Neural progenitor cell (in vitro differentiated cells): ENCODE measurements at regions not wholly inside any gene's neighbourhood (a gene's known extent, or its start where the extent isn't known, plus 50 kb on each side); places are given as distances from the start of the nearest gene placed in this dataset.

Source experiments
- DNase-seq: peaks from one replicate; pipeline ENCODE4 v3.0.0-alpha.2; 2016; ENCODE audit warnings: low spot score
- H2AFZ ChIP-seq: fragments of 200-600 bp; sonication (generic); replicated peaks from 2 replicates; pipeline ENCODE4 v1.6.1; 2016; ENCODE audit warnings: antibody characterized with exemption
- H3F3A ChIP-seq: fragments of 200-600 bp; sonication (generic); 2 replicates; pipeline ENCODE4 v1.6.1; 2016; ENCODE audit warnings: antibody characterized with exemption, low read depth
- H3K27ac ChIP-seq: fragments of 200-600 bp; sonication (generic); 2 replicates; pipeline ENCODE4 v1.5.1; 2016; ENCODE audit warnings: mild to moderate bottlenecking
- H3K27me3 ChIP-seq: fragments of 200-600 bp; sonication (generic); 2 replicates; pipeline ENCODE4 v1.6.1; 2016; ENCODE audit warnings: mild to moderate bottlenecking, moderate library complexity
- H3K36me3 ChIP-seq: fragments of 200-600 bp; sonication (generic); 2 replicates; pipeline ENCODE4 v1.5.1; 2016
- H3K4me1 ChIP-seq: fragments of 200-600 bp; sonication (generic); 2 replicates; pipeline ENCODE4 v1.6.1; 2016; ENCODE audit warnings: mixed run types
- H3K4me2 ChIP-seq: fragments of 200-600 bp; sonication (generic); 2 replicates; pipeline ENCODE4 v1.6.1; 2016
- H3K4me3 ChIP-seq: fragments of 200-600 bp; sonication (generic); 2 replicates; pipeline ENCODE4 v1.5.1; 2016
- H3K79me2 ChIP-seq: fragments of 200-600 bp; sonication (generic); 2 replicates; pipeline ENCODE4 v1.6.1; 2016; ENCODE audit warnings: low read depth
- H3K9ac ChIP-seq: fragments of 200-600 bp; sonication (generic); 2 replicates; pipeline ENCODE4 v1.6.1; 2016
- H3K9me3 ChIP-seq: fragments of 200-600 bp; sonication (generic); 2 replicates; pipeline ENCODE4 v1.5.1; 2016; ENCODE audit warnings: low read depth
- H4K20me1 ChIP-seq: fragments of 200-600 bp; sonication (generic); 2 replicates; pipeline ENCODE4 v1.6.1; 2016; ENCODE audit warnings: low read depth
- H3K27ac Mint-ChIP-seq: 3 replicates; pipeline ENCODE4 v1.8.0; 2021; ENCODE audit warnings: mixed read lengths
- H3K27me3 Mint-ChIP-seq: 2 replicates; pipeline ENCODE4 v1.8.0; 2022; ENCODE audit warnings: low read depth, mild to moderate bottlenecking, inconsistent platforms, moderate library complexity, mixed read lengths; ENCODE audit not compliant: insufficient read depth
- H3K36me3 Mint-ChIP-seq: 3 replicates; pipeline ENCODE4 v1.8.0; 2021; ENCODE audit warnings: mixed read lengths
- H3K4me1 Mint-ChIP-seq: 3 replicates; pipeline ENCODE4 v1.8.0; 2021; ENCODE audit warnings: mixed read lengths
- H3K4me3 Mint-ChIP-seq: 3 replicates; pipeline ENCODE4 v1.8.0; 2021; ENCODE audit warnings: mild to moderate bottlenecking, moderate library complexity, mixed read lengths
- H3K9me3 Mint-ChIP-seq: 3 replicates; pipeline ENCODE4 v1.8.0; 2020; ENCODE audit warnings: mixed read lengths
- EZH2 ChIP-seq: fragments of 200-600 bp; sonication (generic); IDR thresholded peaks from 2 replicates; pipeline ENCODE4 v1.6.1; 2017; ENCODE audit warnings: antibody characterized with exemption, mild to moderate bottlenecking, moderate library complexity
- EZH2phosphoT487 ChIP-seq: fragments of 200-600 bp; sonication (generic); IDR thresholded peaks from 2 replicates; pipeline ENCODE4 v1.6.1; 2017; ENCODE audit warnings: antibody characterized with exemption
- TF ChIP-seq, protein P1 (sequence below): fragments of 200-600 bp; sonication (generic); IDR thresholded peaks from 2 replicates; pipeline ENCODE4 v1.5.1; 2017; ENCODE audit warnings: antibody characterized with exemption, mild to moderate bottlenecking

DNA sequence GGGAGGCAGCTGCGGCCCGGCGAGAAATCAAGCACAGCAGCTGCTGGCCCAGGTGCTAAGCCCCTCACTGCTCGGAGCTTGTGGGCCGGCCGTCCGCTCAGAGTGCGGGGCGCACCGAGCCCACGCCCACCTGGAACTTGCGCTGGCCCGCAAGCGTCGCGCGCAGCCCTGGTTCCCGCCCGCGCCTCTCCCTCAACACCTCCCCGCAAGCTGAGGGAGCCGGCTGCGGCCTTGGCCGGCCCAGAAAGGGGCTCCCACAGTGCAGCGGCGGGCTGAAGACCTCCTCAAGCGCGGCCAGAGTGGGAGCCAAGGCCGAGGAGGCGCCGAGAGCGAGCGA lies 92.9 kb downstream of the HAPSTR1 start:
- no peaks in the 10 kb centered on the region for H3F3A ChIP-seq
- Mint-ChIP-seq H3K4me3 (no peak overlapping the region), H3K27me3 (no peaks in the 10 kb centered on the region), H3K9me3 (no peaks in the 10 kb centered on the region), H3K36me3 (no peaks in the 10 kb centered on the region), H3K27ac (no peak overlapping the region), H3K4me1 (no peaks in the 10 kb centered on the region)
- H3K4me3 ChIP-seq = no peak overlapping the region
- H3K27ac ChIP-seq = no peak overlapping the region
- no peaks in the 10 kb centered on the region for H3K4me1 ChIP-seq
- no peaks in the 10 kb centered on the region for H3K27me3 ChIP-seq
- no peak overlapping the region for H3K9ac ChIP-seq
- no peak overlapping the region for H2AFZ ChIP-seq
- DNase-seq = no peak
- no peaks in the 10 kb centered on the region for H3K36me3 ChIP-seq
- H3K79me2 ChIP-seq = no peaks in the 10 kb centered on the region
- TF ChIP-seq, protein P1, sequence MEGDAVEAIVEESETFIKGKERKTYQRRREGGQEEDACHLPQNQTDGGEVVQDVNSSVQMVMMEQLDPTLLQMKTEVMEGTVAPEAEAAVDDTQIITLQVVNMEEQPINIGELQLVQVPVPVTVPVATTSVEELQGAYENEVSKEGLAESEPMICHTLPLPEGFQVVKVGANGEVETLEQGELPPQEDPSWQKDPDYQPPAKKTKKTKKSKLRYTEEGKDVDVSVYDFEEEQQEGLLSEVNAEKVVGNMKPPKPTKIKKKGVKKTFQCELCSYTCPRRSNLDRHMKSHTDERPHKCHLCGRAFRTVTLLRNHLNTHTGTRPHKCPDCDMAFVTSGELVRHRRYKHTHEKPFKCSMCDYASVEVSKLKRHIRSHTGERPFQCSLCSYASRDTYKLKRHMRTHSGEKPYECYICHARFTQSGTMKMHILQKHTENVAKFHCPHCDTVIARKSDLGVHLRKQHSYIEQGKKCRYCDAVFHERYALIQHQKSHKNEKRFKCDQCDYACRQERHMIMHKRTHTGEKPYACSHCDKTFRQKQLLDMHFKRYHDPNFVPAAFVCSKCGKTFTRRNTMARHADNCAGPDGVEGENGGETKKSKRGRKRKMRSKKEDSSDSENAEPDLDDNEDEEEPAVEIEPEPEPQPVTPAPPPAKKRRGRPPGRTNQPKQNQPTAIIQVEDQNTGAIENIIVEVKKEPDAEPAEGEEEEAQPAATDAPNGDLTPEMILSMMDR = no peak
- TF ChIP-seq EZH2 (no peak), EZH2phosphoT487 (no peak)
- H3K9me3 ChIP-seq = no peaks in the 10 kb centered on the region
- no peaks in the 10 kb centered on the region for H4K20me1 ChIP-seq
- no peak overlapping the region for H3K4me2 ChIP-seq

DNA sequence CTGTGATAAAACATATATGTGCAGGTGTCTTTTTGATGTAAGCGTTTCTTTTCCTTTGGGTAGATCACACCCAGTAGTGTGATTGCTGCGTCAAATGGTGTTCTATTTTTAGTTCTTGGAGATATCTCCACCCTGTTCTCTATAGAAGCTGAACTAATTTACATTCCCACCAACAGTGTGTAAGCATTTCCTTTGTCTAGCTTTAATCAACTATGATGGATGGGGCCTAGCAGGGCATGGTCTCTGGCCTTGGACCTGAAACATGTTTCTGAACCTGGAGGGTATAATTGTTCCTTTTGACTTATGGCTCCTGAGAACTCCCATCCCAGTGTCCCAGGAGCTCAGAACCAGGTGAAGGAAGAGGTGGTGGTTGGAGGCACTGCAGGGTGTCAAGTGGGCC lies 93.9 kb downstream of the HAPSTR1 start:
- H3K9me3 Mint-ChIP-seq = no peaks in the 10 kb centered on the region
- Histone ChIP-seq H3K4me2 (no peak overlapping the region), H3K79me2 (no peaks in the 10 kb centered on the region), H3K4me3 (no peak overlapping the region), H3K9ac (no peak overlapping the region), H3K27ac (no peak overlapping the region), H3K9me3 (no peaks in the 10 kb centered on the region), H2AFZ (no peak overlapping the region), H3F3A (no peaks in the 10 kb centered on the region), H3K27me3 (no peaks in the 10 kb centered on the region), H3K4me1 (no peaks in the 10 kb centered on the region), H4K20me1 (no peaks in the 10 kb centered on the region), H3K36me3 (no peaks in the 10 kb centered on the region)
- H3K4me3 Mint-ChIP-seq = no peak overlapping the region
- H3K27ac Mint-ChIP-seq = no peak overlapping the region
- no peaks in the 10 kb centered on the region for H3K4me1 Mint-ChIP-seq
- no peaks in the 10 kb centered on the region for H3K36me3 Mint-ChIP-seq
- DNase-seq = no peak
- TF ChIP-seq, protein P1 = no peak
- no peak for TF ChIP-seq EZH2phosphoT487
- TF ChIP-seq EZH2 = no peak
- H3K27me3 Mint-ChIP-seq = no peaks in the 10 kb centered on the region

DNA sequence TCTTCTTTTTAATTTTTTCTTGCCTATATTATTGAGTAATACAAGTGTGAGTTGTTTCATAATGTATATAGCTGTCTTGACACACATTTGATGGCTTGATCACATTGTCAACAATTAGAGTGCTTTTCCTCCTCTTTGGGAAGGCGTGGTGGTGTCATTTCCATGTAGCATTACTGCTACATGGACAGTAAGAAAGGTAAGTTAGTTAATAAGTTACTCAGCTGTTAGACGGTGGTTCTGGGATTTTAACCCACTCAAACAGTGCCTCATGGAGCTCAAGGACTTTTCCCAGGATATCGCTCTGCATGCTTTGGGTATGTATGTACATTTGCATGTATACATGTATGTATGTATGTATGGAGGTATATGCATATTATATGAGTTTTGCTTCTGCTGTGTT lies 94.6 kb downstream of the HAPSTR1 start:
- H3K27ac ChIP-seq = no peak overlapping the region
- H3K9ac ChIP-seq = no peak overlapping the region
- no peaks in the 10 kb centered on the region for H3F3A ChIP-seq
- H3K4me1 ChIP-seq = no peaks in the 10 kb centered on the region
- no peaks in the 10 kb centered on the region for H3K36me3 ChIP-seq
- no peaks in the 10 kb centered on the region for H3K79me2 ChIP-seq
- no peaks in the 10 kb centered on the region for H3K27me3 Mint-ChIP-seq
- no peak overlapping the region for H3K4me3 Mint-ChIP-seq
- no peak overlapping the region for H3K4me2 ChIP-seq
- no peaks in the 10 kb centered on the region for H3K9me3 Mint-ChIP-seq
- no peak overlapping the region for H3K27ac Mint-ChIP-seq
- TF ChIP-seq EZH2phosphoT487 = no peak
- no peak for TF ChIP-seq EZH2
- TF ChIP-seq, protein P1 = no peak
- no peaks in the 10 kb centered on the region for H4K20me1 ChIP-seq
- H3K9me3 ChIP-seq = no peaks in the 10 kb centered on the region
- H3K36me3 Mint-ChIP-seq = no peaks in the 10 kb centered on the region
- no peaks in the 10 kb centered on the region for H3K4me1 Mint-ChIP-seq
- no peaks in the 10 kb centered on the region for H3K27me3 ChIP-seq
- no peak for DNase-seq
- H3K4me3 ChIP-seq = no peak overlapping the region
- H2AFZ ChIP-seq = no peak overlapping the region

DNA sequence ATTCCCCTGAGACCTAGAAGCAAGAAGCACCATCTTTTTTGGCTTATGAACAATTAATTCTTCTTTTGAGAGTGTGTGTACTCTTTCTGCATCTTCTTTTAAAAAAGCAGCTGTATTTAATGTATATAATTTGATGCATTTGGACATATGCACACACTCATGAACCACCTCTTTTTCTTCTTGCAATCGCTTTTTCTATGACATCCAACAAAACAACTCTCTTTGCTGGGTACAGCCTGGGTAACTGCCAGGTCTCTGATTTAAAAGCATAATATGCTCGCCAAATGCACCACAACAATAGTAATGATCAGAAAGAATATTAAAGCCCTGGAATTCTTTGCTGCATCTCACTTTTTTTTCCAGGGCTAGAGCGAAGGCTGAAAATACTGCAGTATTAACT lies 97.3 kb downstream of the HAPSTR1 start:
- H3K79me2 ChIP-seq = no peaks in the 10 kb centered on the region
- DNase-seq = no peak
- H4K20me1 ChIP-seq = no peaks in the 10 kb centered on the region
- no peak overlapping the region for H3K4me2 ChIP-seq
- H3K36me3 ChIP-seq = no peaks in the 10 kb centered on the region
- no peaks in the 10 kb centered on the region for H3K9me3 ChIP-seq
- H3K27me3 ChIP-seq = no peaks in the 10 kb centered on the region
- no peak overlapping the region for H3K4me3 ChIP-seq
- Mint-ChIP-seq H3K9me3 (no peaks in the 10 kb centered on the region), H3K4me1 (no peaks in the 10 kb centered on the region), H3K4me3 (no peak overlapping the region), H3K27ac (no peak overlapping the region), H3K36me3 (no peaks in the 10 kb centered on the region), H3K27me3 (no peaks in the 10 kb centered on the region)
- no peak overlapping the region for H2AFZ ChIP-seq
- H3K4me1 ChIP-seq = no peaks in the 10 kb centered on the region
- no peak overlapping the region for H3K27ac ChIP-seq
- H3K9ac ChIP-seq = no peak overlapping the region
- TF ChIP-seq, protein P1 = no peak
- TF ChIP-seq EZH2 = no peak
- no peak for TF ChIP-seq EZH2phosphoT487
- no peaks in the 10 kb centered on the region for H3F3A ChIP-seq
